GM19240 (cell line): ENCODE measurements at regions not wholly inside any gene's neighbourhood (a gene's known extent, or its start where the extent isn't known, plus 50 kb on each side); places are given as distances from the start of the nearest gene placed in this dataset.

Experiments
- DNase-seq: peaks from one replicate; pipeline ENCODE4 v3.0.0; 2011; ENCODE audit warnings: low spot score; ENCODE audit not compliant: insufficient read length

GRCh38 chr3:72437661-72438406 lies 410.4 kb downstream of the SHQ1 start:
- DNase-seq = no peak

- no peak for DNase-seq
Measured at GRCh38 chr3:72436863-72437592, 411.2 kb downstream of the SHQ1 start.

GRCh38 chr3:72434296-72434695 lies 413.9 kb downstream of the SHQ1 start:
- no peak for DNase-seq

GRCh38 chr3:72432246-72432645 lies 416.0 kb downstream of the SHQ1 start:
- DNase-seq = no peak

GRCh38 chr3:72429589-72430353 lies 418.5 kb downstream of the SHQ1 start:
- no peak for DNase-seq

- DNase-seq = no peak
Measured at GRCh38 chr3:72428803-72429202, 419.4 kb downstream of the SHQ1 start.

GRCh38 chr3:72427624-72428023 lies 420.6 kb downstream of the SHQ1 start:
- no peak for DNase-seq

GRCh38 chr3:72426618-72427397 lies 421.4 kb downstream of the SHQ1 start:
- no peak for DNase-seq

- DNase-seq = no peak
Measured at GRCh38 chr3:72423643-72424042, 424.6 kb downstream of the SHQ1 start.

- no peak for DNase-seq
Measured at GRCh38 chr3:72421786-72422185, 426.5 kb downstream of the SHQ1 start.

GRCh38 chr3:72421126-72421525 lies 427.1 kb downstream of the SHQ1 start:
- no peak for DNase-seq

- DNase-seq = no peak
Measured at GRCh38 chr3:72418856-72419255, 429.4 kb downstream of the SHQ1 start.

GRCh38 chr3:72418244-72418643 lies 430.0 kb downstream of the SHQ1 start:
- no peak for DNase-seq

- DNase-seq = no peak
Measured at GRCh38 chr3:72414481-72415016, 433.7 kb downstream of the SHQ1 start.

- no peak for DNase-seq
Measured at GRCh38 chr3:72413228-72413627, 435.0 kb downstream of the SHQ1 start.

GRCh38 chr3:72412340-72412956 lies 435.8 kb downstream of the SHQ1 start:
- DNase-seq = no peak

GRCh38 chr3:72411843-72412242 lies 436.4 kb downstream of the SHQ1 start:
- DNase-seq = no peak

- DNase-seq = no peak
Measured at GRCh38 chr3:72411126-72411525, 437.1 kb downstream of the SHQ1 start.

GRCh38 chr3:72408983-72409779 lies 439.1 kb downstream of the SHQ1 start:
- DNase-seq = no peak

- no peak for DNase-seq
Measured at GRCh38 chr3:72407766-72408165, 440.5 kb downstream of the SHQ1 start.
